ENCODE measurements at regions not wholly inside any gene's neighbourhood (a gene's known extent, or its start where the extent isn't known, plus 50 kb on each side); places are given as distances from the start of the nearest gene placed in this dataset.

DNA sequence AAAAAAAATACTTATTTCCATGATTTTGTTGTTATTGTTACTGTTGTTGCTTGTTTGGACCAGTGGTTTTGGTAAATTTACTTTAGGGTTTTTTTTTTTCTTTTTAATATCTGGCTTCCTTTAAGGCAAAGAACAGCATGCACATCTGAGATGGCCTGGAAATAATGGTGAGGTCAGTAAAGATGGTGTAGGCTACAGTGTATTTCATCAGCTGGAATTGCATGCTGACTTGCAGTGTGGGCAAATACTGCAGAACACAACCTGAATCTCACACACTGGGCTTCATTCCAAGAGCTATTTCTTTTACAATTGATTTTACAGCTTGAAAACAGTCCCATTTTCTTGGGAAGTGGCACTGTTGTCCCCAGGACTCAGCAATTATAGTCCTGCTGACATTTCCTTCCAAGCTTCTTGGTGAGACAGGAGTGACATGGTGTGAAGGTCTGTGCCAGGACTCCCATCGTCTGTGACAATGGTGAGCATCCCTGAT lies 376.1 kb upstream of the SOX11 start:
- in situ Hi-C loops (cut with MboI; ENCODE audit: low sequenced_read_pairs, unreplicated experiment) = no loop called here
- DNase-seq (ENCODE audit: low spot score) = no peak
- TF ChIP-seq CTCF (IDR thresholded peaks at IDR 0.05; ENCODE audit: borderline replicate concordance, control extremely low read depth, extremely low read depth, insufficient read depth, missing control alignments) = no peak

DNA sequence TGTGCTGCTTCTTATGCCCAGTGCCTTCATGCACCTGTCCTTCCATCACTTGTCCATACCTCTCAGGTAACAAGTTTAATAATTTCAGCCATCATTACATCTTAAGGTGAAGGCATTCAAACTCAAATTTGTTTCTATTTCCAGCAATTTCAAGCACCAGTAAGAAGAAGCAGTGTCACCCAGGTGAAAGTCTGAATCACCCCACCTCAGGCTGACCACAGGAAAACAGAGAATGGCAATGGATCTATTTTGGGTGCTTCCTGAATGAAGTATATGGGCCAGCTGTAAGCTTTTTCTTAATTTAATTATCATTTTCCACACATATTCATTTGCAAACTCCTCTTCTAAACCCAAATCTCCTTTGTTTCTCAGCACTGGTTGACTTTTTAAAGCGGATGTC lies 372.7 kb upstream of the SOX11 start:
- TF ChIP-seq CTCF (IDR thresholded peaks at IDR 0.05; ENCODE audit: borderline replicate concordance, control extremely low read depth, extremely low read depth, insufficient read depth, missing control alignments) = no peak
- no peak for DNase-seq (ENCODE audit: low spot score)
- in situ Hi-C loops (cut with MboI; ENCODE audit: low sequenced_read_pairs, unreplicated experiment) = no loop called here

DNA sequence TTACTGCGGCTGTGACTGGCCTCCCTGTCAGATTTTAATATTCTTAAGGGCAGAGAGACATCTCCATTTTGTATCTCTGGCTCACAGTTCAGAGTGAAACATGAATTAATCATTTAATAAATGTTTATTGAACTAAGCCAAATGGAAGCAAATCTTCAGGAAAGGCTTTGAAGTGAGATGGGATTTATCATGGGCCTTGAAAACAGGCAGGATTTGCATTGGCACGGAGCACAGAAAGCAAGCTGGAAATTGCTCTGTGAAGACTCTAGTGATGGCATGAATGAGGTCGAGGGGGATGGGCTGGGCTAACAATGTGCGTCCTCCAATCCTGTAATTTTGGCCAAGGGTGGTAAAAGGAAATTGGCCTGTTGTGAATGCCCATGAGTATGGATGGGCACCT lies 369.8 kb upstream of the SOX11 start:
- no peak for TF ChIP-seq CTCF (IDR thresholded peaks at IDR 0.05; ENCODE audit: borderline replicate concordance, control extremely low read depth, extremely low read depth, insufficient read depth, missing control alignments)
- DNase-seq (ENCODE audit: low spot score) = no peak
- in situ Hi-C loops (cut with MboI; ENCODE audit: low sequenced_read_pairs, unreplicated experiment) = no loop called here

- in situ Hi-C loops (cut with MboI; ENCODE audit: low sequenced_read_pairs, unreplicated experiment) = no loop called here
- DNase-seq (ENCODE audit: low spot score) = no peak
- TF ChIP-seq CTCF (IDR thresholded peaks at IDR 0.05; ENCODE audit: borderline replicate concordance, control extremely low read depth, extremely low read depth, insufficient read depth, missing control alignments) = no peak
Measured at GRCh38 chr2:5325523-5325922, 366.7 kb upstream of the SOX11 start.

DNA sequence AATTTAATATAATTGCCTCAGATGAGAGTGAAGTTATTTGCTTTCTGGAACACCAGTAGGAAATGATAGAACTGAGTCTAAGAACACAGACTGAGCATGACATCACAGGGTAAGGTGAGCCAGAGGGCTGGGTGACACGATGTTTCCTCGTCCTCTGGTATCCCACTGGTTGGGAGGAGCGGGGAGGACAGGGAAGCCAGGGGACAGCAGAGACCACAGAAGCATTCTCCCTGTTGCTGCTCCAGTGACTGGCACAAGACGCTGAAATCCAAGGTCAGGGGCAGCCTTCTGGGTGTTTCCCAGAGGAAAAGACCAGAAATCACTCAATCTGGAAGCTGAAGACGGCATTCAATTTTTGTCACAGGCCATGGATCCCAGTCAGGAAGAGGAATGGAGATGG lies 363.4 kb upstream of the SOX11 start:
- no peak for TF ChIP-seq CTCF (IDR thresholded peaks at IDR 0.05; ENCODE audit: borderline replicate concordance, control extremely low read depth, extremely low read depth, insufficient read depth, missing control alignments)
- no peak for DNase-seq (ENCODE audit: low spot score)
- in situ Hi-C loops (cut with MboI; ENCODE audit: low sequenced_read_pairs, unreplicated experiment) = no loop called here

GRCh38 chr2:5329763-5330162 lies 362.4 kb upstream of the SOX11 start:
- no peak for DNase-seq (ENCODE audit: low spot score)
- in situ Hi-C loops (cut with MboI; ENCODE audit: low sequenced_read_pairs, unreplicated experiment) = no loop called here
- no peak for TF ChIP-seq CTCF (IDR thresholded peaks at IDR 0.05; ENCODE audit: borderline replicate concordance, control extremely low read depth, extremely low read depth, insufficient read depth, missing control alignments)

GRCh38 chr2:5330961-5331360 lies 361.2 kb upstream of the SOX11 start:
- no peak for TF ChIP-seq CTCF (IDR thresholded peaks at IDR 0.05; ENCODE audit: borderline replicate concordance, control extremely low read depth, extremely low read depth, insufficient read depth, missing control alignments)
- no peak for DNase-seq (ENCODE audit: low spot score)
- in situ Hi-C loops (cut with MboI; ENCODE audit: low sequenced_read_pairs, unreplicated experiment) = no loop called here
